Caco-2 (cell line): ENCODE measurements at regions not wholly inside any gene's neighbourhood (a gene's known extent, or its start where the extent isn't known, plus 50 kb on each side); places are given as distances from the start of the nearest gene placed in this dataset.
"Not testable (repeated sequence)": the region's sequence is repeated elsewhere in the genome, so short reads cannot be mapped to it uniquely, and the experiment has no call there.

Experiments
- BruUV-seq: library from RNA; stranded (reverse); fragments of 400-500 nt; replicated peaks from 2 replicates; lab custom pipeline; 2021; lab: Mats Ljungman, UMichigan
- CTCF ChIA-PET: fragments of 300-600 bp; sonication (Branson Sonifier 250); formaldehyde crosslinking; loops from one replicate; lab custom pipeline; 2022; ENCODE audit warnings: antibody characterized with exemption; lab: Charles Lee
- POLR2A ChIA-PET: fragments of 300-600 bp; sonication (Branson Sonifier 250); formaldehyde crosslinking; loops from one replicate; lab custom pipeline; 2022; ENCODE audit warnings: antibody characterized with exemption; lab: Charles Lee
- DNase-seq, 2 experiments: peaks; one replicate each; pipeline versions ENCODE4 v3.0.0 to v3.0.0-alpha.2; 2020 to 2022
- H3K27me3 ChIP-seq: replicated peaks from 2 replicates; pipeline ENCODE4 v1.6.0; 2011; ENCODE audit warnings: low read length; ENCODE audit not compliant: control insufficient read depth, insufficient read depth
- H3K36me3 ChIP-seq: 2 replicates; pipeline ENCODE4 v1.5.1; 2011; ENCODE audit warnings: low read length; ENCODE audit not compliant: control insufficient read depth, insufficient read depth
- H3K4me1 ChIP-seq: fragments of 250-450 bp; sonication (Bioruptor Pico); 2 replicates; pipeline ENCODE4 v1.5.1; 2020; ENCODE audit warnings: mild to moderate bottlenecking
- H3K4me3 ChIP-seq: 2 replicates; pipeline ENCODE4 v1.5.1; 2011; ENCODE audit warnings: low read depth, mild to moderate bottlenecking, control low read depth, low read length
- H3K9me3 ChIP-seq: fragments of 250-450 bp; sonication (Bioruptor Pico); 2 replicates; pipeline ENCODE4 v1.5.1; 2020; ENCODE audit warnings: mild to moderate bottlenecking, moderate library complexity
- H3K27ac Mint-ChIP-seq: one replicate; pipeline ENCODE4 v1.8.0; 2022; ENCODE audit warnings: mixed read lengths; ENCODE audit not compliant: unreplicated experiment
- H3K27me3 Mint-ChIP-seq: one replicate; pipeline ENCODE4 v1.8.0; 2022; ENCODE audit warnings: mixed read lengths; ENCODE audit not compliant: insufficient read depth, unreplicated experiment
- H3K36me3 Mint-ChIP-seq: one replicate; pipeline ENCODE4 v1.8.0; 2022; ENCODE audit warnings: mild to moderate bottlenecking, mixed read lengths; ENCODE audit not compliant: insufficient read depth, unreplicated experiment
- H3K4me1 Mint-ChIP-seq: one replicate; pipeline ENCODE4 v1.8.0; 2022; ENCODE audit warnings: low read depth, mixed read lengths; ENCODE audit not compliant: unreplicated experiment
- H3K4me3 Mint-ChIP-seq: one replicate; pipeline ENCODE4 v1.8.0; 2022; ENCODE audit warnings: mild to moderate bottlenecking, moderate library complexity, mixed read lengths; ENCODE audit not compliant: unreplicated experiment
- H3K9me3 Mint-ChIP-seq: one replicate; pipeline ENCODE4 v1.8.0; 2022; ENCODE audit warnings: mixed read lengths; ENCODE audit not compliant: unreplicated experiment
- CTCF ChIP-seq, 2 experiments: fragments of 200-600 bp in 1 of 2; IDR thresholded peaks; 1 replicate in 1 of 2; 2 replicates in 1 of 2; pipeline versions ENCODE4 v1.5.1 to v1.8.0; 2011 to 2022; ENCODE audit warnings: antibody characterized with exemption in 1 of 2, control low read depth in 1 of 2, inconsistent platforms in 1 of 2, low read depth in 1 of 2, low read length in 1 of 2, mild to moderate bottlenecking in 1 of 2, moderate library complexity in 1 of 2; ENCODE audit not compliant: insufficient read depth in 1 of 2, severe bottlenecking in 1 of 2, unreplicated experiment in 1 of 2
- intact Hi-C: fragments of 100-400 bp; cut with micrococcal nuclease; formaldehyde crosslinking; loops from one replicate; pipeline ENCODE4 v1.10.0; 2022; ENCODE audit not compliant: unreplicated experiment

GRCh38 chr4:3945511-3946290 is 179.5 kb downstream of the ADRA2C start:
- BruUV-seq = no TSS peak
- H3K36me3 ChIP-seq = no peaks in the 10 kb centered on the region
- no peak overlapping the region for H3K4me3 ChIP-seq
- Mint-ChIP-seq H3K36me3 (peaks cover 14% of the 10 kb centered on the region), H3K4me3 (no peak overlapping the region), H3K4me1 (peaks cover 6% of the 10 kb centered on the region), H3K9me3 (no peaks in the 10 kb centered on the region), H3K27ac (no peak overlapping the region), H3K27me3 (no peaks in the 10 kb centered on the region)
- intact Hi-C loops = loop anchor here (10.0 kb wide), 2 partner anchors 51 to 161 kb away; no protein-coding TSS in a partner anchor
- ChIA-PET POLR2A (no interaction called here), CTCF (no interaction called here)
- no peaks in the 10 kb centered on the region for H3K4me1 ChIP-seq
- no peak for TF ChIP-seq CTCF (IDR thresholded peaks at IDR 0.05; ENCODE audit: insufficient read depth in 1 of 2, low read depth in 1 of 2, low read length in 1 of 2, severe bottlenecking in 1 of 2, unreplicated experiment in 1 of 2)
- no peak for DNase-seq
- no peaks in the 10 kb centered on the region for H3K9me3 ChIP-seq
- no peaks in the 10 kb centered on the region for H3K27me3 ChIP-seq

GRCh38 chr4:3946553-3946952 is 180.4 kb downstream of the ADRA2C start:
- H3K36me3 Mint-ChIP-seq = peaks cover 14% of the 10 kb centered on the region
- H3K27ac Mint-ChIP-seq, H3K27me3 ChIP-seq, H3K4me1 ChIP-seq, H3K9me3 ChIP-seq, H3K4me3 ChIP-seq, H3K4me1 Mint-ChIP-seq, CTCF ChIA-PET, H3K27me3 Mint-ChIP-seq, H3K4me3 Mint-ChIP-seq, H3K9me3 Mint-ChIP-seq, H3K36me3 ChIP-seq, POLR2A ChIA-PET, BruUV-seq, DNase-seq: not testable (repeated sequence)
- intact Hi-C loops = loop anchor here (10.0 kb wide), 2 partner anchors 52 to 162 kb away; no protein-coding TSS in a partner anchor

- DNase-seq, H3K4me3 Mint-ChIP-seq, H3K36me3 Mint-ChIP-seq, H3K4me1 Mint-ChIP-seq, H3K4me1 ChIP-seq, BruUV-seq, POLR2A ChIA-PET, H3K4me3 ChIP-seq, CTCF ChIA-PET, H3K9me3 Mint-ChIP-seq, H3K36me3 ChIP-seq, H3K9me3 ChIP-seq, H3K27me3 Mint-ChIP-seq, H3K27me3 ChIP-seq, H3K27ac Mint-ChIP-seq: not testable (repeated sequence)
- intact Hi-C loops = loop anchor here (10.0 kb wide), 2 partner anchors 53 to 163 kb away; no protein-coding TSS in a partner anchor
These were observed 181.6 kb downstream of the ADRA2C start for GRCh38 chr4:3947761-3948160.

- H3K36me3 ChIP-seq, H3K27me3 Mint-ChIP-seq, H3K27me3 ChIP-seq, H3K4me3 ChIP-seq, H3K4me1 ChIP-seq, H3K4me1 Mint-ChIP-seq, H3K9me3 ChIP-seq, H3K36me3 Mint-ChIP-seq, H3K4me3 Mint-ChIP-seq, BruUV-seq, POLR2A ChIA-PET, CTCF ChIA-PET, DNase-seq, H3K9me3 Mint-ChIP-seq, H3K27ac Mint-ChIP-seq: not testable (repeated sequence)
- intact Hi-C loops = loop anchor here (10.0 kb wide), 2 partner anchors 53 to 163 kb away; no protein-coding TSS in a partner anchor
These were observed 182.0 kb downstream of the ADRA2C start for GRCh38 chr4:3948210-3948609.
